ENCODE measurements at regions not wholly inside any gene's neighbourhood (a gene's known extent, or its start where the extent isn't known, plus 50 kb on each side); places are given as distances from the start of the nearest gene placed in this dataset.

GRCh38 chr2:173739006-173739405 is 226.2 kb downstream of the SP3 start:
- Histone ChIP-seq H3K9me3 (ENCODE audit: severe bottlenecking) (no peaks in the 10 kb centered on the region), H3K27ac (ENCODE audit: poor library complexity, severe bottlenecking) (no peak overlapping the region), H3K36me3 (ENCODE audit: low read depth) (no peaks in the 10 kb centered on the region), H3K4me1 (ENCODE audit: insufficient read depth, poor library complexity, severe bottlenecking) (no peaks in the 10 kb centered on the region), H3K4me3 (ENCODE audit: severe bottlenecking) (no peak overlapping the region), H3K27me3 (ENCODE audit: insufficient read depth, poor library complexity, severe bottlenecking) (no peaks in the 10 kb centered on the region)
- DNase-seq (ENCODE audit: low spot score) = no peak
- no peak for TF ChIP-seq CTCF (IDR thresholded peaks at IDR 0.05; ENCODE audit: poor library complexity, severe bottlenecking)
- ATAC-seq (ENCODE audit: low read depth) = no peak

GRCh38 chr2:173740639-173741038 is 224.5 kb downstream of the SP3 start:
- Histone ChIP-seq H3K27ac (ENCODE audit: poor library complexity, severe bottlenecking) (no peak overlapping the region), H3K4me1 (ENCODE audit: insufficient read depth, poor library complexity, severe bottlenecking) (no peaks in the 10 kb centered on the region), H3K4me3 (ENCODE audit: severe bottlenecking) (no peak overlapping the region), H3K9me3 (ENCODE audit: severe bottlenecking) (no peaks in the 10 kb centered on the region), H3K36me3 (ENCODE audit: low read depth) (no peaks in the 10 kb centered on the region), H3K27me3 (ENCODE audit: insufficient read depth, poor library complexity, severe bottlenecking) (no peaks in the 10 kb centered on the region)
- no peak for TF ChIP-seq CTCF (IDR thresholded peaks at IDR 0.05; ENCODE audit: poor library complexity, severe bottlenecking)
- DNase-seq (ENCODE audit: low spot score) = no peak
- ATAC-seq (ENCODE audit: low read depth) = no peak

GRCh38 chr2:173741759-173742158 is 223.4 kb downstream of the SP3 start:
- DNase-seq (ENCODE audit: low spot score) = no peak

GRCh38 chr2:173747035-173747434 is 218.1 kb downstream of the SP3 start:
- no peaks in the 10 kb centered on the region for H3K9me3 ChIP-seq (ENCODE audit: severe bottlenecking)
- ATAC-seq (ENCODE audit: low read depth) (no peak), DNase-seq (ENCODE audit: low spot score) (no peak)

More at GRCh38 chr2:173741759-173742158, 223.4 kb downstream of the SP3 start:
- Histone ChIP-seq H3K9me3 (ENCODE audit: severe bottlenecking) (no peaks in the 10 kb centered on the region), H3K36me3 (ENCODE audit: low read depth) (no peaks in the 10 kb centered on the region), H3K27me3 (ENCODE audit: insufficient read depth, poor library complexity, severe bottlenecking) (no peaks in the 10 kb centered on the region), H3K4me1 (ENCODE audit: insufficient read depth, poor library complexity, severe bottlenecking) (no peaks in the 10 kb centered on the region), H3K4me3 (ENCODE audit: severe bottlenecking) (no peak overlapping the region), H3K27ac (ENCODE audit: poor library complexity, severe bottlenecking) (no peak overlapping the region)
- ATAC-seq (ENCODE audit: low read depth) = no peak
- no peak for TF ChIP-seq CTCF (IDR thresholded peaks at IDR 0.05; ENCODE audit: poor library complexity, severe bottlenecking)

More at GRCh38 chr2:173747035-173747434, 218.1 kb downstream of the SP3 start:
- H3K4me3 ChIP-seq (ENCODE audit: severe bottlenecking) = no peak overlapping the region
- H3K27me3 ChIP-seq (ENCODE audit: insufficient read depth, poor library complexity, severe bottlenecking) = no peaks in the 10 kb centered on the region
- H3K27ac ChIP-seq (ENCODE audit: poor library complexity, severe bottlenecking) = no peak overlapping the region
- no peaks in the 10 kb centered on the region for H3K36me3 ChIP-seq (ENCODE audit: low read depth)
- no peak for TF ChIP-seq CTCF (IDR thresholded peaks at IDR 0.05; ENCODE audit: poor library complexity, severe bottlenecking)
- no peaks in the 10 kb centered on the region for H3K4me1 ChIP-seq (ENCODE audit: insufficient read depth, poor library complexity, severe bottlenecking)
